Activated CD8-positive, alpha-beta T cell treated with anti-CD3 and anti-CD28 coated beads for 36 hours (primary cell): ENCODE measurements at regions not wholly inside any gene's neighbourhood (a gene's known extent, or its start where the extent isn't known, plus 50 kb on each side); places are given as distances from the start of the nearest gene placed in this dataset.

Experiments
- ATAC-seq: fragments of 200-7000 bp; cut with Tn5 transposase; one replicate; pipeline ENCODE4 v1.10.0; 2021; ENCODE audit warnings: mild to moderate bottlenecking, moderate library complexity
- CTCF ChIA-PET: fragments of 350-600 bp; sonication (Branson Sonifier 250); formaldehyde crosslinking; loops from one replicate; lab custom pipeline; 2021; ENCODE audit warnings: antibody characterized with exemption; lab: Charles Lee
- POLR2A ChIA-PET: fragments of 350-600 bp; sonication (Branson Sonifier 250); formaldehyde crosslinking; loops from one replicate; lab custom pipeline; 2021; ENCODE audit warnings: antibody characterized with exemption; lab: Charles Lee
- DNase-seq: peaks from one replicate; pipeline ENCODE4 v3.0.0-alpha.2; 2020
- H3K27ac Mint-ChIP-seq: one replicate; pipeline ENCODE4 v1.8.0; 2021; ENCODE audit warnings: mild to moderate bottlenecking, mixed read lengths
- H3K27me3 Mint-ChIP-seq: one replicate; pipeline ENCODE4 v1.8.0; 2021; ENCODE audit warnings: mixed read lengths
- H3K36me3 Mint-ChIP-seq: one replicate; pipeline ENCODE4 v1.8.0; 2021; ENCODE audit warnings: low read depth, mixed read lengths
- H3K4me1 Mint-ChIP-seq: one replicate; pipeline ENCODE4 v1.8.0; 2021; ENCODE audit warnings: low read depth, mixed read lengths
- H3K4me3 Mint-ChIP-seq: one replicate; pipeline ENCODE4 v1.8.0; 2021; ENCODE audit warnings: mild to moderate bottlenecking, moderate library complexity, mixed read lengths
- H3K9me3 Mint-ChIP-seq: one replicate; pipeline ENCODE4 v1.8.0; 2021; ENCODE audit warnings: mixed read lengths
- CTCF ChIP-seq: fragments of 200-600 bp; IDR thresholded peaks from one replicate; pipeline ENCODE4 v1.8.0; 2022; ENCODE audit warnings: antibody characterized with exemption, mild to moderate bottlenecking
- intact Hi-C: fragments of 100-400 bp; cut with micrococcal nuclease; formaldehyde crosslinking; loops from one replicate; pipeline ENCODE4 v1.10.0; 2022

GRCh38 chr16:86306811-86307513 lies 203.4 kb upstream of the FOXF1 start:
- Mint-ChIP-seq H3K27me3 (peaks cover 17% of the 10 kb centered on the region), H3K36me3 (no peaks in the 10 kb centered on the region), H3K27ac (no peak overlapping the region), H3K4me3 (no peak overlapping the region), H3K4me1 (no peaks in the 10 kb centered on the region), H3K9me3 (no peaks in the 10 kb centered on the region)
- POLR2A ChIA-PET: no interaction called here
- no peak for TF ChIP-seq CTCF
- CTCF ChIA-PET: no interaction called here
- no peak for DNase-seq
- intact Hi-C loops: no loop called here
- no peak for ATAC-seq

- POLR2A ChIA-PET: no interaction called here
- Mint-ChIP-seq H3K27me3 (peaks cover 16% of the 10 kb centered on the region), H3K36me3 (no peaks in the 10 kb centered on the region), H3K4me1 (no peaks in the 10 kb centered on the region), H3K9me3 (no peaks in the 10 kb centered on the region), H3K27ac (no peak overlapping the region), H3K4me3 (no peak overlapping the region)
- no peak for DNase-seq
- ATAC-seq: no peak
- TF ChIP-seq CTCF: no peak
- CTCF ChIA-PET: no interaction called here
- intact Hi-C loops: no loop called here
Measured at GRCh38 chr16:86307514-86307903, 202.8 kb upstream of the FOXF1 start.

GRCh38 chr16:86308514-86308913 lies 201.8 kb upstream of the FOXF1 start:
- H3K36me3 Mint-ChIP-seq: no peaks in the 10 kb centered on the region
- POLR2A ChIA-PET: no interaction called here
- DNase-seq (no peak), ATAC-seq (no peak)
- CTCF ChIA-PET: no interaction called here
- no peak overlapping the region for H3K27ac Mint-ChIP-seq
- intact Hi-C loops: no loop called here
- H3K4me1 Mint-ChIP-seq: no peaks in the 10 kb centered on the region
- no peaks in the 10 kb centered on the region for H3K9me3 Mint-ChIP-seq
- peaks cover 14% of the 10 kb centered on the region for H3K27me3 Mint-ChIP-seq
- H3K4me3 Mint-ChIP-seq: no peak overlapping the region
- no peak for TF ChIP-seq CTCF

- ChIA-PET CTCF (no interaction called here), POLR2A (no interaction called here)
- peaks cover 5% of the 10 kb centered on the region for H3K27me3 Mint-ChIP-seq
- DNase-seq (no peak), ATAC-seq (no peak)
- no peak overlapping the region for H3K27ac Mint-ChIP-seq
- H3K9me3 Mint-ChIP-seq: no peaks in the 10 kb centered on the region
- no peaks in the 10 kb centered on the region for H3K36me3 Mint-ChIP-seq
- no peak overlapping the region for H3K4me3 Mint-ChIP-seq
- no peak for TF ChIP-seq CTCF
- intact Hi-C loops: no loop called here
- H3K4me1 Mint-ChIP-seq: no peaks in the 10 kb centered on the region
Measured at GRCh38 chr16:86313631-86314030, 196.7 kb upstream of the FOXF1 start.

GRCh38 chr16:86314402-86315025 lies 195.8 kb upstream of the FOXF1 start:
- no peaks in the 10 kb centered on the region for H3K9me3 Mint-ChIP-seq
- peaks cover 5% of the 10 kb centered on the region for H3K27me3 Mint-ChIP-seq
- no peaks in the 10 kb centered on the region for H3K36me3 Mint-ChIP-seq
- no peak overlapping the region for H3K4me3 Mint-ChIP-seq
- no peak for ATAC-seq
- CTCF ChIA-PET: no interaction called here
- TF ChIP-seq CTCF: no peak
- H3K4me1 Mint-ChIP-seq: no peaks in the 10 kb centered on the region
- DNase-seq: no peak
- intact Hi-C loops: no loop called here
- POLR2A ChIA-PET: no interaction called here
- no peak overlapping the region for H3K27ac Mint-ChIP-seq
